ENCODE measurements at regions not wholly inside any gene's neighbourhood (a gene's known extent, or its start where the extent isn't known, plus 50 kb on each side); places are given as distances from the start of the nearest gene placed in this dataset.

DNA sequence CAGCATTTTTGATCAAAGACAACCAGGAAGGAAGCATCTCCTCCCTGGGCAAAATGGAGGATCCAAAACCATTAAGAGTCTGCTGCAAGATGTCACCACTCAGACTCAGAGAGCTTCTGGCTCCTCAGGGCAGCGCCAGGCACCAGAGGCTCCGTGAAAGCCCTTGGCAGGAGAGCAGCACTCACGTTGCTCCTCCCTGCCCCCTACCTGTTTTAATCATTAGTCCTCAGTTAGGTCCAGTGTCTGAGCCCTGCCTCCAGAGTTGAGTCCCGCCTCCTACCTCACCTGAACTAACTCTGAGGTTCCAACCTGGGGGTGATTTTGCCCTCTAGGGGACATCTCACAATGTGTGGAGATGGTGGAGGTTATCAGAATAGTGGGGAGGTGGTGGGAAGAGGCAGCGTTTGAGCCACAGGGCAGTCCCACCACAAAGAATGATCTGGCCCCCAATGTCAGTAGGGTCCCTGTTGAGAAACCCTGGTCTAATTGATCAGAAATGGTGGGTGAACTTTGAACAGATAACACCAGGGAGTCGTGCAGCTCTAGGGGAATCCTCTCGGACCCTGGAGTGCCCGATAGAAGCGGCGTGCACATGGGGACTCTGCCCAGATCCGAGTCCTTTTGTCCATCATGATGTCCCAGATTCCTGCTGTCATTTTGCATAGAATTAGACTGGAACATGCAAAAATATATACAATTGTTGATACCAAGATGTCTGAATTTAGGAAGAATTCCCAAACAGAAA is 156.7 kb upstream of the DIO3 start:
- no peak for DNase-seq (ENCODE audit: low spot score)

DNA sequence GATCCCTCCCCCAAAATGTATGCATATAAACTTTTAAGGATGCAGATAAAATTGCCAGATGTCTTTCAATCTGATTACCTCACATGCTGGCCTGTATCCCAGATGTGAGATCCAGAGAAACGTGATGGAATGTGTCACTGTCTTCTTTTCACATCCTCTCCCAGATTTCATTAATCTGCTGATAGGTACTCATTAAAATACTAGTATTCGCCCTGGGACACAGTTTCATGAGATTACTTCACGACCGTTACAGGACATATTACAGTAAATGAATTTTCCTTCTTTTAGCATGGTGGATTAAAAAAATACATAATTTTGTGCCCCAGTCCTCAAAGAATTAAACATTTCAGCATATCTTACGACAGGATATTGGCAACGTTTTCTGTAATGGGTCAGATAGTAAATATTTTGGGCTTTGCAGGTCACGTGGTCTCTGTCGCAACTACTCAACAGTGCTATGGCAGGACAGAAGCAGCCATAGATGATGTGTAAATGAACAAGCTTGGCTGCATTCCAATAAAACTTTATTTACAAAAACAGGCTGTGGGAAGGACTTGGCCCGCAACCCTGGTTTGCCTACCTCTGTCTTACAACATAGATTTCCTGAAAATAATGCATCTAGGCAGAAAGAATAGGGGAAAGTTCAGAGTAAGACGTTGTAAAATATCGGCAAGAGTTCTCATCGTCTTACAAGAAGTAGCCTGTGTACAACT is 156.0 kb upstream of the DIO3 start:
- DNase-seq (ENCODE audit: low spot score), result no peak

DNA sequence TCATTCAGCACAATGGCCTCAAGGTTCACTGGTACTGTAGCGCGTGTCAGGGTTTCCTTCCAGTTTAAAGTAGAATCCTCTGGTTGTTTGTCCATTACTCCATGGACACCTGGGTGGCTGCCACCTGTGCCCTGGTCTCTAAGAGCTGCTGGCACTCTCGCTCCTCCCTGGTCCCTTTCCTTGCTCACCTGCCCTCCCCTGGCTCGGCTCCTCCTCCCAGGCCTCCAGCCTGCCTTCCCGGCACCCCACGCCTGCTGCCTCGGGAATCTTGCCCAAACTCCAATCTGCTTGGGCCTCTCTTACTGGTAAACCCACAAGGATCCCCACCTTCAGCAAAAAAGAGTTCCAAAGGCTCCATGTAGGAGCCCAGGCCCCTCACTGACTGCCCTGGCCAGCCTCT is 154.4 kb upstream of the DIO3 start:
- DNase-seq (ENCODE audit: low spot score), result peak; percentile 82

DNA sequence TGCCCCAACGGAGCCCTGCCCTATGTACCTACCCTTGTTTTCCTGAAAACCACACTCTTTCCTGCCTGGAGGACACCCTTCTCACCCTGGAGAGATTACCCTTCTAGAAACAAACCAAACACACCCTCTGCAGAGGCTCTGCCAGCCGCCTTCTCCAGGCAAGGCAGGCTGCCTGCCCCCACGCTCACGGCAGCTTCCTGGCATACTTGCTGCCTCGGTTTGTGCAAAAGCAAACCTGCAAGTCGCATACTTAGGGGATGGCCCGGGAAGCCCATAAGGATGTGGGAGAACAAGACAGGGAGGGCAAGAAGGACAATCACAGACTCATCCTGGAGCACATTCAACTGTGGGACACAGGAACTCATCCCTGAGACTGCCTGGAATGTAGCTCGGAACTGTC is 154.0 kb upstream of the DIO3 start:
- DNase-seq (ENCODE audit: low spot score), result no peak

DNA sequence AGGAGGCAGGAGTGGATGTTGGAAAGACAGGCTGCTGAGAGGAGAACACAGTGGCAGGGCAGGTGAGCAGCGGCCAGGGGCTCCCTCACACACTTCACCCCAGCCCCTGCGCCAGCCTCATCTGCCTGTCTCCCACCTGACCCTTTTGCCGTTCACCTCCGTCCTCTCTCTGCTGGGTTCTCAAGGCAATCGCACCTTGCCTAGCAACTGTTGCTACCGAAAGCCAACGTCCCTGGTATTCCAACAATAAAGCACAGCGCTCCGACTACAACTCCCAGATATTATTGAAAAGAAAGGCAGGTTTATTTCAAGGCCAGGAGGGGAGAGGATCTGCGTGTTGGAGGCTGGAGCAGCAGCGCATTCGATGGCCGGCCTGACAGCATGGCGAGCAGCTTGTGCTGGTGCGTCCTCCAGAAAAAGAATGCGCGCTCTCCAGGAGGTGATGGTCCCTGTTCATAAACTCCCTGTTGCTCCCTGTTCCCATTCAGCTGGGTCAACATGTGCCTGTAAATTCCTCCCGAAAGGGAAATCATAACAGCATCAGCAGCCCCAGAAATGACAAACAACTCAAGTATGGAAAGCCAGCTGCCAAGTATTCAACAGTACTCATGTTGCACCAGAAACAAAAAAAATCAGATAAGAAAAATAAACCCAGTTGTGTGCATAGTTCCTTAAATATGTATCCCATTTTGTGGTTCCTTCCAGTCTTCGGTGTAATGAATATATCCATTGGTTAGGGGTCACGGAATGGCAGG is 153.0 kb upstream of the DIO3 start:
- DNase-seq (ENCODE audit: low spot score), result no peak

DNA sequence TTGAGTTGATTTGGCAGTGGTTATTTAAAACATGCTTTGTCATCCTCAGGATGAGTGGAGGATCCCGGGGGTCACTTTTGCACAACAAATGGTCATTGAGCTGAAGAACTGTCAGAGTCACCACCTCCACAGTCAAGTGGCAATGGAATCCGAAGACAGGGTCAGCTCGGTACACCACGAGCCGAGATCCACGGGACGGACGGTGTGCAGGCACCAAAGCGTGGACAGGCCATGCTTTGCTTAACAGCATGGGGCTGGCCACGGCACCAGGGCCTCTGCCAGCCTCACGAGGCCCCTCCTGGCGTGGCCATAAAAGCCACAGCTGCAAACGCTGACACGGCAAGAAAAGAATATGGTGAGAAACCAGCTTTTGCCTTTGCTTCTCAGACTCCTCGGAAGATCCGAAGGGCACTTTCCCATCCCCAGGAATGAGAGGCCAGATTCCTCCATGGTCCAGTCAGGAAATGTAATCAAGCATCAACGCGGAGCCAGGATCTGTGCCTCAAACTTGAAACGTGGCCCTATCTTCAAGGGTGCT is 152.2 kb upstream of the DIO3 start:
- DNase-seq (ENCODE audit: low spot score), result no peak

DNA sequence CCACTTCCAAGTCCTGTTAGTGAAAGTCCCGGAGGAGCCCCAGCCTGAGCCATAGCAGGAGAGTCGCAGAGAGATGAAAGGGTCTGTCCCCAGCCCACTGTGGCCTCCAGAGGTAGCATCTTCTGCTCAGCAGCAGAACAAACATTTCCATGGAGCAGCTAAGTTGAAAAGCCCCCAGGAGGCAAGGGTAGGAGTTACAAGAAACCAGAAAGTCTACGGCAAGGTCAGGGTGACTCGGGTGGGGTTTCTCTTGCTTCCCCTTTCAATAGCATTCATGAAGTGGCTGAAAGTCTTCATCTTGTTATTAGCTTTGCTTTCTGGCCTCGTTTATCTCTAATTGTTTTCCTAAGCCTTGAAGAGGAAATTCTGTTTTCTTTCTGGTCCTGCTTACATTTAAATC is 151.2 kb upstream of the DIO3 start:
- no peak for DNase-seq (ENCODE audit: low spot score)

DNA sequence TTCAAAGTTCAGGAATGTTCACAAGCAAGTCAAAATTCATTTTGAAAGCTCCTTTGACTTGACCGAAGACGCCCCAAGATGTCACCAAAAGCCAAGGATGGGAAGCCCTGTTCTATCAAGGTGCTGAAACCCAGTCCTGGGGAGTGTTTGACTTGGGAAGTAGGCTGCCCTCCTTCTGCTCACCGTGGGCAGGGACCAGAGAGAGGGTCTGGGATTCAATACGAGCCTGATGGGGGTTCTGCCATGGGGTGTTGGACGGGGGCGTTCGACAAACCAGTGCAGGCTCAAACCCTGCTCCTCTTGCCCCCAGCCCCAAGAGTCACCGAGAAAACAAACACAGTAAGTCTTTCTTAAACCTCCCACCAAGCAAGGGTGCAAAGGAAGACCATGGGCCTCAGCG is 150.1 kb upstream of the DIO3 start:
- DNase-seq (ENCODE audit: low spot score), result no peak

DNA sequence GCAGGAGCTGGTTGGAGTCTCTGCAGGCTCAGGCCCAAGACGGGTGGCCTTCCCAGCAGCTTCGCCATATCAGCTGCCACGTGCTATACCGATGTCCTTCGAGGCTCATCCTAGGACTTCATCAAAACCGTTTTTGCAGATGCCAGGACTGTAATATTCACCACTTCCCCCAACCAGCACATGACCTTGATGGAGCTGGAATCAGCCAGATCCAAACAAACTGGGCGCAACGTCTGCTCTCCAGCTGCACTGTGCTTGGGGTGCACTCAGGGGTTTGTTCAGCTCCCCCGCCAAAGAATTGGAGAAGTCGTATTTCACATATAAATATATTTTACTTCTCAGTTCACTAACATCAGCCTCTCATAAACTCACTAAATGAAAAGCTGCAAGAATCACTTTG is 149.5 kb upstream of the DIO3 start:
- DNase-seq (ENCODE audit: low spot score), result no peak

DNA sequence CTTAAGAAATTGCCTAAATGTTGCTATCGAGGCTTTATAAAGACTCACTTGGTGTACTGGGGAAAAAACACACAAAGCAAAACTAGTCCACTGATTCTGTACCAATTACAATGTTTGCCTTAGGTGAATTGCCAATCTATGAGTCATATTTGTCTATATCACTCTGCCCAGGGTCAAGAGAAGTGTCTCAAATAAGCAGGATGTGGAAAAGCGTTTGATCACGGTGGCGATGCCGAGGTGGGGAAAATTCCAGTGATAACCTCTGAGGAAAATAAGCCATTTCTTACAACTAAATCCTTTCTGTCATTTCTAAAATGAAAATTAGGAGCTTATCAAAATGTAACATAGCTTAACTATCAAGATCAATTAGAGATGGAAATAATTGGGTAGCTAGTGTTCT is 148.6 kb upstream of the DIO3 start:
- no peak for DNase-seq (ENCODE audit: low spot score)

DNA sequence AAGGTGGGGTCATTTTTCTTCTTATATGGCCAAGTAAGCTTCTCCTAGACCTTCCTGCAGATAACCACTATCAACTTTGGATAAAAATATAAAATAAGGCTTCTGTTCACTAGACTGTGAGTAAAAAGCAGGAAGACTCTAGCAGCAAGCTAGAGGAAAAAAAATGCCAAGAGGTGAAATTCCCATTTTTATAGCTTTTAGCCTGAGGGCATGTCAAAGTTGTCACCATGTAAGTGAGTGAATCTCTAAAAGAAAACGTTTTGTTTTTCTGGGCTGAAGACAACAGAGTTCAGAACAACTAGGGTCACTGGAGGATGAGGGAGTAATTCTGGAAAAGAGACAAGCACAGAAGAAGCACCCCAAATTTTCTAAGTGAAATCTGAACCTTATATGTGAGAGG is 143.9 kb upstream of the DIO3 start:
- DNase-seq (ENCODE audit: low spot score), result no peak

DNA sequence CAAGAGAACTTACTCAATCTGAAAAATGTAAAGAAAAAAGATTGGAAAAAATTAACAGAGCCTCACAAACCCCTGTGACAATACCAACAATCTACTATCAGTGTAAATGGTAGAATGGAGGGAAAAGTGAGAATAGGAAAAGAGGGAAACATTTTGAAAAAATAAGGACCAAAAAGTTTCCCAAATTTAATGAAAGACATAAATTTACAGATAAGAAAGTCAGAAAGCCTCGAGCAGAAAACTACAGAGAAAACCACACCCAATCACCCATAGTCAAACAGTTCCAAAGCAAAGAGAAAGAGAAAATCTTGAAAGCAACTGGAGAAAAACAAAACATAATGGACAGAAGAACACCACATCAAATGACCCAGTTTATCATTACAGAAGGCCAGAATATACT is 142.7 kb upstream of the DIO3 start:
- DNase-seq (ENCODE audit: low spot score), result no peak

DNA sequence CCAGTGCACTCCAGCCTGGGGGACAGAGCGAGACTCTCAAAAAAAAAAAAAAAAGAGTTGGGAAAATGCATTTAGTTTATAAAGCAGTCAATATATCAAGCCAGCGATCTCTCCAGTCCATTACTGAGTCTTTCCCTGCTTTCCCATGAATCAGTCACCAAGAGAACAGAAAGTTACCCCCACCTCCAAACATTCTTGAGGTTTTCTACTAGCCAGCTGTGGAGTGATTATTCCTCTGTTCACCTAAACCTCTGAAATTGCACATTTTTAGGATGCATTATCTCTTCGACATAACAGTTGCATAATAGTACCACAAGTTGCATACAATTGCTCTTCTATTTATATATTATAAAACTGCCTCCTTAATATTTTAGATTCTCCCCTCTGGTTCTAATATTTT is 134.8 kb upstream of the DIO3 start:
- no peak for DNase-seq (ENCODE audit: low spot score)

DNA sequence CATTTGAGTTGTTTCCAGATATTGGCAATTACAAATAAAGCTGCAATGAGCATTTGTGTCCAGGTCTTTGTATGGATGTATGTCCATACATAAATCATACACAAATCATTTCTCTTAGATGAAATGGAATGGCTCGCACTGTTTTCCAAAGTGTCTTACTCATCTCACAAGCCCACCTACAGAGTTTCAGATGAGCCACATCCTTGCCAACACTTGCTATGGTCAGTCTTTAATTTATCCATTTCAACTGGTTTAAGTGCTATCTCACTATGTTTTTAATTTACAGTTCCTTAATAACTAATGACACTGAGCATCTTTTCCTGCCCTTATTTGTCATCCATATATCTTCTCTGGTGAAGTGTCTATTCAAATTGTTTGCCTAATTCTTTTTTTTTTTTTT is 132.9 kb upstream of the DIO3 start:
- DNase-seq (ENCODE audit: low spot score), result no peak

DNA sequence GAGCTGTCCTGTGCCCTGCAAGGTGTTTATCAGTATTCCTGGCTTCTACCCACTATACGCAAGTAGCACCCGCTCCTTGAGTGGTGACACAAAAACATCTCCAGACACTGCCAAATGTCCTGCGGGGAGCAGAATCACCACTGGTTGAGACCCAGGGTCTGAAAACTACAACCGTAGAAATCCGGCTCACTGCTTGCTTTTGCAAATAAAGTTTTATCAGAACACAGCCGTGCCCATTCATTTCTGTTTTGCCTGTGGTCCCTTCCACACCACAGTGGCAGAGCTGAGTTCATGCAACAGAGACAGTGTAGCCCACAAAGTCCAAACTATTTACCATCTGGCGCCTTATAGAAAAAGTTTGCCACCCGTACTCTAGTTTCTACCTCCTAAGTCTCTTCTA is 125.7 kb upstream of the DIO3 start:
- no peak for DNase-seq (ENCODE audit: low spot score)

DNA sequence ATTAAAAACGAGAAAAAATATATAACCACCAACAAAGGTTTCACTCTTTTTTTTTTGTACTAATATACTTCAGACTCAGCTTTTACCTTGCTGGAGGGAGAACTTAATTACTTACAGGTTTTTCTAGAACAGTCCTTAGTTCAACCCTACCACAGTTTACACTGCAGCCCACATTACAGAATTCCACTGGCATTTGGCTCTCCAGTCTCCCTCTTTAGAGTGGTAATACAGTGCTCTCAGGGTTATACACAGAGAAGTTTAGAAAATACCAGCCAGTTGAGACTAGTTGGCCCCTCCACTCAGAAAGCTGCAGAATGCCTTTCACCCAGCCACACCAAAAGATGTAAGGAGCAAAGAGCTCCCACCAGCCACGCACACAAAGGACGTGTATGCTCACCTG is 122.3 kb upstream of the DIO3 start:
- DNase-seq (ENCODE audit: low spot score), result no peak

DNA sequence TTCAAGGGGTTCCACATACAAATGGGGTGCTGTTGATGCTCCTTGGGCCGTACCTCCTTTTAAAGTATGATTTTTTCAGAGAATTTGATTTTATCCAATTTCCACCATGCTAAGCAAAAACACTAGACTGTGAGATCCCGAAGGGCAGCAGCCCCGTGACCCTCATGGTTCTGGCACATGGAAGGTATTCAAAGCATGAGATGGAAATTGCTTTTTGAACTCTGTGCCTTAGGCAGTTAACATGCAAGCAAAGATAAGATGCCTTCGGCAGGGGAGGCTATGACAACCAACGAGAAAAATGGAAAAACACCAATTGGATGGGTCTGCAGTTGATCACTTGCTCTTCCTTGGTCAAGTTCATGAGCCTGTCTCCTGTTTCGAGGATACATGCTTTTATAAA is 120.8 kb upstream of the DIO3 start:
- DNase-seq (ENCODE audit: low spot score), result no peak

DNA sequence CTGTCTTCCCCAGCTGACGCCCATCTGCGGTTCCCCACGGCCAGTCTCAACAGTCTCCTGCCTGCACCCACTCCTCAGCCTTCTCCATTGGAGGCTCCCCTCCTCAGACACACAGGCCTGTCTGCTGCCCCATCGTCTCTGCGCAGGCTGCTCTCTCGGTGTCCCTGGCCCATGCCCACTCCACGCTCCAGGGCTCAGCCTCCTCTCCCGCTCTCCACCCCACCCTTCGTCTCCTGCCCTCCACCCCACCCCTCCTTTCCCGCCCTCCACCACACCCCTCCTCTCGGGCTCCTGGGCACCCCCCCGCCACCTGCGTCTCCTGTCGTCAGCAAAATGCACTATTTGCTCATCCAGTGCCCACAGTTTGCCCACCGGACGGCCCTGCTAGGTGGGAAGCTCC is 119.6 kb upstream of the DIO3 start:
- no peak for DNase-seq (ENCODE audit: low spot score)

DNA sequence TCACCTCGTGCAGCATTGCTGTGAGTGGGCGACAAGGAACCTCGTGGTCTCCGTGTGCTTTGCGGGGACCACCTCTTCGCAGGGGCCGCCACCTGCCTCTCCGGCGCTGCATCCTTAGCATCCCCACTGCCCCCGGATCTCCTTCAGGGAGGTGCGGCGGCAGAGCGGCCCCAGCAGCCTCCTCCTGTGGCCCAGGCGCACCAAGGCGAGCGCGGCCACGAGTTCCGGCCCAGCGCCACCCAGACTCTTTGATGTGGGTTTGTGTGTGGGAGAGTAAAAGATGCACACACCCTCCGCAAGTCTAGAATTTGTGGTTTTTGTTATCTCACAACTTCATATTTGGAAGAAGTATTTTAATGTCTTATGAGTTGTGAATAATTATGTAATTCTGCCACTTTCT is 118.8 kb upstream of the DIO3 start:
- DNase-seq (ENCODE audit: low spot score), result no peak

DNA sequence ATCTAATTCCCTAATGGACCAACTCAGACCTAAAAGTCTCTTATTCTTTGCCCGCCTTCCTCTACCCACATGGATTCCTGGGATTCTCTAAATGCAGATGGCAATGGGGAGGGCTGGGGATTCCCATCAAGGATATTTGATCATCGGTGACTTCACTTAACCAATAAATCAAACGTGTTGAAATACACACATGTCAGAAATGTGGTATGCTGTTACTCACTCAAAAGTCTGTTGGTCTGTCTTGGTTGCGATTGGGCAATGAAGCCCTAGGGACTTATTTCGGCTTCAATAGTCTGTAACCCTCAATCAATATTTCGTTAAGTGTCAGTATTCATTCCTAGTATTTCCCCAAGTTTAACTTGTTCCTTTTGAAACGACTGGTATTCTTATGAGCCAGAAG is 117.2 kb upstream of the DIO3 start:
- no peak for DNase-seq (ENCODE audit: low spot score)

DNA sequence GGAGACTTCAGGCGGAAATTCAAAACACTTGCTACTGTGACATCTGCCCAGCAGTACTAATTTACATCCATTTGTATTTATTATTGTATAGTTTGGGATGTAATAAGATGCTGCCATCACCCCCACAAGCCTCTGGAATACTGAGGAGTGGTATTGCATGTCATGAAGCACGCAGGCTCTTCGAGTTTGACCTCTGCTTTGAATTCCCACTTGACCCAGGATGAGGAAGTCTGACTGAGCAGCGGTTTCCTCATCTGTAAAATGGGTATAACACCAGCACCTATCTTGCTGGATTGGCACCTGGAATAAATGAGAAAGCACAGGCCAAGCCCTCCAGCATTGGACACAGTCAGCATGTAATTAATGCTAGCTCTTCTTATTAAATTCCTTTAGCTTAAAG is 116.0 kb upstream of the DIO3 start:
- DNase-seq (ENCODE audit: low spot score), result no peak

DNA sequence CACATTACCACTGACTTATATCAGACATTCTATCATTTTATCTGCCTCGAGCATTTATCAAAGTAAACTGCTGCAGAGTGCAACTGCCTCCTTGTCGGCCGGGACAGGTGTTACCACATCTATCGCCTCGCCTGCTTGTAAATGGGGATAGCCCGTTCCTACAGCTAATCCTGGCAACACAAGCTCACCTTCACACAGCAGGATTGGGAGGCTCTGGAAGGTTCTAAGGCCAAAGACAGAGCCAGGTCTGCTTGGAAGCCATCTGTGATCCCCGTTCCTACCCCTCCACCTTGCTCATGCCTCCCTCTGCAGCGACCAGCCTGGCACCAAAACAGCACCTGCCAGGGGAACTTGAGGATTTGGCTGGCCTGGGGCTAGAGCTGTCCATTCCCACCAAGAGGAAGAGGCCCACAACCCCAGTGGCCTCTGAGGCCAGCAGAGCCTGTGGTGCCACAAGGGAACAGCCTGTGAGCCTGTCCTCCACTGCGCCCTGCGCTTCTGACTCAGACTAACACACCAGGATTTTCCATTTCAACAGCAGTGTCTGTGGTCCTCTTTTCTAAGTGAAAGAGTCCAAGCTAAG is 114.8 kb upstream of the DIO3 start:
- no peak for DNase-seq (ENCODE audit: low spot score)

DNA sequence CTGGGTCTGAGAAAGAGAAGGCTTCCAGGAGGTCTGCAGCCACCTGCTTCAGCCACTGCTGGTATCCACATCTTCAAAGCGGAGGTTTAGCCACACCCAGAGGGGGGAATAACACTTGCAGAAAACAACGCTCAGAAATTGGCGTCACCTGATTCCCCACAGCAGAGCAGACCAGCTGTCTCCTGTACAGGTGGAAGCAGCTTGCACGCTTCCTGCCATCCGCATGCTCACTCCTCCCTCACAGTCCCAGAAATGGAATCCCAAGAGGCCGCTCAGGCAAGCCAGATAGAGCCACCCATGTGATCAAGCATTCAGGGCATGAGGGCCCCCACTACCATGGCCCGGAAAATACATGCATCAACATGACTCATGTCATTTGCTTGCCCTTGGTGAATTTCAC is 112.2 kb upstream of the DIO3 start:
- peak; percentile 12 for DNase-seq (ENCODE audit: low spot score)
